OCI-LY3 (cell line): ENCODE measurements at regions not wholly inside any gene's neighbourhood (a gene's known extent, or its start where the extent isn't known, plus 50 kb on each side); places are given as distances from the start of the nearest gene placed in this dataset.

ENCODE experiments used
- EZH2phosphoT487 ChIP-seq: fragments of 200-600 bp; shearing (Covaris generic); IDR thresholded peaks from 2 replicates; pipeline ENCODE4 v1.6.1; 2018; ENCODE audit warnings: antibody characterized with exemption, mixed run types, low read depth
- TF ChIP-seq, protein P1 (sequence below): fragments of 200-600, 300-600 bp; sonication (generic); IDR thresholded peaks from 2 replicates; pipeline ENCODE4 v1.5.1; 2014; ENCODE audit warnings: antibody characterized with exemption, low read length, low read depth

DNA sequence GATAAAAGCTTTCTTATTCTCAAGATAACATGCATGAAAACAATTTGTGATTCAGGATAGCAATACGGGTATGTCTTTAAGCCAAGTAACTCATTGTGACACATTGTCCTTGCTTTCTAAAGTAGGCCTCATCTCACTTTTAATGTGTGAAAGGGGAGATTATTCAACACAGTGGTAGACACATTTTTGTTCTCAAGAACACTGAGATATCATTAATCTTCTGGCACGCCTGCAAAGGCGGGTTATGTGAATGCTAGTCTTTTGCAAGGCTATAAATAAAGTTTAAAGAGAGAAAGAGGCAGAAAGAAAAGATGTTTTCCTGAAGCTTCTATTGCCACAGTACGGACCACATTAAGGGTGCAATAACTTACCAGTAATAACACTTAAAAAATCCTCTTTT lies 181.8 kb upstream of the MEF2C start:
- TF ChIP-seq, protein P1, sequence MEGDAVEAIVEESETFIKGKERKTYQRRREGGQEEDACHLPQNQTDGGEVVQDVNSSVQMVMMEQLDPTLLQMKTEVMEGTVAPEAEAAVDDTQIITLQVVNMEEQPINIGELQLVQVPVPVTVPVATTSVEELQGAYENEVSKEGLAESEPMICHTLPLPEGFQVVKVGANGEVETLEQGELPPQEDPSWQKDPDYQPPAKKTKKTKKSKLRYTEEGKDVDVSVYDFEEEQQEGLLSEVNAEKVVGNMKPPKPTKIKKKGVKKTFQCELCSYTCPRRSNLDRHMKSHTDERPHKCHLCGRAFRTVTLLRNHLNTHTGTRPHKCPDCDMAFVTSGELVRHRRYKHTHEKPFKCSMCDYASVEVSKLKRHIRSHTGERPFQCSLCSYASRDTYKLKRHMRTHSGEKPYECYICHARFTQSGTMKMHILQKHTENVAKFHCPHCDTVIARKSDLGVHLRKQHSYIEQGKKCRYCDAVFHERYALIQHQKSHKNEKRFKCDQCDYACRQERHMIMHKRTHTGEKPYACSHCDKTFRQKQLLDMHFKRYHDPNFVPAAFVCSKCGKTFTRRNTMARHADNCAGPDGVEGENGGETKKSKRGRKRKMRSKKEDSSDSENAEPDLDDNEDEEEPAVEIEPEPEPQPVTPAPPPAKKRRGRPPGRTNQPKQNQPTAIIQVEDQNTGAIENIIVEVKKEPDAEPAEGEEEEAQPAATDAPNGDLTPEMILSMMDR: no peak
- TF ChIP-seq EZH2phosphoT487: no peak
